Activated CD8-positive, alpha-beta T cell treated with anti-CD3 and anti-CD28 coated beads, Interleukin-2, amount 10 ng/mL, durations not matched to agents 7 days and 5 days (primary cell): ENCODE measurements at regions not wholly inside any gene's neighbourhood (a gene's known extent, or its start where the extent isn't known, plus 50 kb on each side); places are given as distances from the start of the nearest gene placed in this dataset.

Experiments
- ATAC-seq: fragments of 150-1000 bp; cut with Tn5 transposase; one replicate; pipeline ENCODE4 v1.10.0; 2021; ENCODE audit warnings: moderate library complexity
- CTCF ChIA-PET: fragments of 350-600 bp; sonication (Branson Sonifier 250); formaldehyde crosslinking; loops from one replicate; lab custom pipeline; 2021; ENCODE audit warnings: antibody characterized with exemption; lab: Charles Lee
- POLR2A ChIA-PET: fragments of 350-600 bp; sonication (Branson Sonifier 250); formaldehyde crosslinking; loops from one replicate; lab custom pipeline; 2021; ENCODE audit warnings: antibody characterized with exemption; lab: Charles Lee
- DNase-seq: peaks from one replicate; pipeline ENCODE4 v3.0.0-alpha.2; 2020
- H3K27ac Mint-ChIP-seq: one replicate; pipeline ENCODE4 v1.8.0; 2021; ENCODE audit warnings: mild to moderate bottlenecking, mixed read lengths
- H3K27me3 Mint-ChIP-seq: one replicate; pipeline ENCODE4 v1.8.0; 2021; ENCODE audit warnings: low read depth, mixed read lengths
- H3K36me3 Mint-ChIP-seq: one replicate; pipeline ENCODE4 v1.8.0; 2021; ENCODE audit warnings: low read depth, mixed read lengths
- H3K4me1 Mint-ChIP-seq: one replicate; pipeline ENCODE4 v1.8.0; 2021; ENCODE audit warnings: low read depth, mixed read lengths
- H3K4me3 Mint-ChIP-seq: one replicate; pipeline ENCODE4 v1.8.0; 2021; ENCODE audit warnings: mild to moderate bottlenecking, mixed read lengths
- H3K9me3 Mint-ChIP-seq: one replicate; pipeline ENCODE4 v1.8.0; 2022; ENCODE audit warnings: mixed read lengths; ENCODE audit not compliant: insufficient read depth

DNA sequence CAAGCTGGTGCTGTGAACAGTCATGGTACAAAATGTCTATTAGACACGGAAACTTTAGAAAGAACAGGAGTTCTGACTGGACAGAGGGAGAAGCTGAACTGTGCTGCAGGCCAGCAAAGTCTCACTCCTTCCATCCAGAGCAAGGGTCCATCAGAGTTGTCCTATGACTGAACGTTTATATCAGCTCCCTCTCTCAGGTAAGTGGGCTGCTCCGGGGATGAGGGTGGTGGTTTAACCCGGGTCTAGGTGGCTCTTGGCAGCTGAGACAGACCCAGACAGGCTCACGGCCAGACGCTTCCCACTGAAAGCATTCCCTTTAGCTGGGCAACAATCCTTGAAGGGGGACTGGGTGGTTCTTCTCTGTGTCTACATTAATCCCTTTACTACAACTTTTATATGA, 385.0 kb upstream of the SMIM31 start:
- ChIA-PET CTCF (no interaction called here), POLR2A (no interaction called here)
- Mint-ChIP-seq H3K9me3 (no peaks in the 10 kb centered on the region), H3K27ac (no peak overlapping the region), H3K4me3 (no peak overlapping the region), H3K27me3 (no peaks in the 10 kb centered on the region), H3K4me1 (no peaks in the 10 kb centered on the region), H3K36me3 (no peaks in the 10 kb centered on the region)
- ATAC-seq (no peak), DNase-seq (no peak)

DNA sequence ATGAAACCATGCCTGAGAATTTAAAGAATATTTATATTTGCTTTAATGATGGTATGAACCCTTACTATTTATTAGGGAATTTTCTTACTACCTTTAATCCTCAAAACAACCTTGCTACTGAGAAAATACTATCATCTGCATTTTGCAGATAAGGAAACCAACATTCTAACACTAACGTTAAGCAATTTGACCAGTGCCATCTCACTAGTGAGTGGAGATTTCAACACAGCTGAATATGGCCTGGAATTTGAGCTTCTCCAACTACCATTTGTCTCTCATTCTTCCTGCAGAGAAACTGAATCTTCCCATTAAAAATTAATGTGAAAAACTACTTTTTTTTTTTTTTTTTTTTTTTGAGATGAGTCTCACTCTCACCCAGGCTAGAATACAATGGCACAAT, 380.9 kb upstream of the SMIM31 start:
- no peak for ATAC-seq
- H3K36me3 Mint-ChIP-seq, result no peaks in the 10 kb centered on the region
- DNase-seq, result no peak
- no peak overlapping the region for H3K4me3 Mint-ChIP-seq
- POLR2A ChIA-PET, result no interaction called here
- H3K27me3 Mint-ChIP-seq, result no peaks in the 10 kb centered on the region
- CTCF ChIA-PET, result no interaction called here
- no peaks in the 10 kb centered on the region for H3K9me3 Mint-ChIP-seq
- no peak overlapping the region for H3K27ac Mint-ChIP-seq
- H3K4me1 Mint-ChIP-seq, result no peaks in the 10 kb centered on the region

DNA sequence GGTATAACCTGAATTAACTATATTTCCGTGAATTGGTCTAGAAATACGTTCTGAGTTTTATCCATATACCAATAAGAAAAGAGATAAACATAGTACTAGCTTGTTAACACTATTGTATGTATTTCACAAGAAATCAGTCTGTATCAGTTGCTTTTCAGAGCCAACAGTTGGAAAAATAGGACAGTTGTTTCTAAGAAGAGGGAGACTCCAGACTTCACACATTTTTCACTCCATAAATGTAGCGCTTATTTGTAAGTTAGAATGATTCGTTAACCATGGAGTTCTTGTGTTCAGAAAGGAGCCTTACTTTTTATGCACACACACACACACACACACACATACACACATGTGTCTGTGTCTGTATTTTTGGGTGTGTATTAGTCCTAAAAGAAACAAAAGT, 376.7 kb upstream of the SMIM31 start:
- Mint-ChIP-seq H3K27me3 (peaks cover 5% of the 10 kb centered on the region), H3K9me3 (no peaks in the 10 kb centered on the region), H3K27ac (no peak overlapping the region), H3K4me1 (no peaks in the 10 kb centered on the region), H3K4me3 (no peak overlapping the region), H3K36me3 (no peaks in the 10 kb centered on the region)
- DNase-seq, result no peak
- ChIA-PET POLR2A (no interaction called here), CTCF (no interaction called here)
- no peak for ATAC-seq

DNA sequence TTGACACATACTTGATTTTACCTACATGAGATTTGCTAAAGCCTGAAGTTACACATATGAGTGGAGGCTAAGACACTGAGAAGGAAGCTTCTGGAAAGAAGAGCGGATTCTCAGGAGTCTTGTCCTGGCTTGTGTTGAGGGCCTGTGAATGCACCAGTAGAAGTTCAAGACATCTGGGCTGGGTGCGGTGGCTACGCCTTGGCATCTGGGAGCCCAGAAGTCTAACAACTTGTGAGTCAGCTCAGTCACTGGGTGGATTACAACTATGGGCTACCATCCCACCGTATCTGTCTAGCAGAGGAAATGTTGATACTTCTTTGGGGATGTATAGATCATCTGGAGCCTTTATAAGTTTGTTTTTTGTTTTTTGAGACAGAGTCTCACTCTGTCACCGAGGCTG, 375.6 kb upstream of the SMIM31 start:
- H3K9me3 Mint-ChIP-seq, result no peaks in the 10 kb centered on the region
- DNase-seq (no peak), ATAC-seq (no peak)
- peaks cover 15% of the 10 kb centered on the region for H3K27me3 Mint-ChIP-seq
- ChIA-PET CTCF (no interaction called here), POLR2A (no interaction called here)
- H3K4me3 Mint-ChIP-seq, result no peak overlapping the region
- H3K4me1 Mint-ChIP-seq, result no peaks in the 10 kb centered on the region
- no peaks in the 10 kb centered on the region for H3K36me3 Mint-ChIP-seq
- H3K27ac Mint-ChIP-seq, result no peak overlapping the region

DNA sequence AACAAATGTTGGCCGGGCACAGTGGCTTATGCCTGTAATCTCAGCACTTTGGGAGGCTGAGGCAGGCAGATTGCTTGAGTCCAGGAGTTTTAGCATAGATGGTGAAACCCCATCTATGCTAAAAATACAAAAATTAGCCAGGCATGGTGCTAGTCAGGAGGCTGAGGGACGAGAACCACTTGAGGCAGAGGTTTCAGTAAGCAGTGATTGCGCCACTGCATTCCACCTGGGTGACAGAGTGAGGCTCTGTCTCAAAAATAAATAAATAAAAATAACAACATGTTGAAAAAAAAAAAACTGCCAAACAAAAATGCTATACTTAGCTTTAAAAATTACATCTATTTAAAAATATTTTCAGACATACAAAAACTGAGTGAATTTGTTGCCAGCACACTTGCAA, 374.2 kb upstream of the SMIM31 start:
- Mint-ChIP-seq H3K27ac (no peak overlapping the region), H3K4me3 (no peak overlapping the region), H3K36me3 (no peaks in the 10 kb centered on the region), H3K9me3 (no peaks in the 10 kb centered on the region), H3K4me1 (no peaks in the 10 kb centered on the region), H3K27me3 (peaks cover 20% of the 10 kb centered on the region)
- POLR2A ChIA-PET, result no interaction called here
- no peak for ATAC-seq
- CTCF ChIA-PET, result no interaction called here
- no peak for DNase-seq

DNA sequence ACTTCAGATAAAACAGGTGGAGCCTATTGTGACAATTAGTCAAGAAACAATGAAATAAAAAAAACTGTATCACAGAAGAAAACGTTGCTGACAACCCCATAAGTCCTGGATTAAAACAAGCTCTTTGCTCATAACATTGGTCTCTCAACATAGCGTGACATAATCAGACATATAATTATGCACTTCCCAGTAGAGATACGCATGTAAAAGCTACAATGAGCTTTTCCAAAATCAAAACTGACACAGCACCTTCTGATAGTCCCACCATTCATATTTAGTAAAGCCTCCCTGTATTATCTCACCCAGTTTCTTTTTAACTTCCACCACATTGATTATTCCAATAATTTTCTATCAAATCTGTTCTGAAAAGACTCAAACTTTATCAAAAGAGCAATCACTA, 372.1 kb upstream of the SMIM31 start:
- no peak overlapping the region for H3K4me3 Mint-ChIP-seq
- peaks cover 23% of the 10 kb centered on the region for H3K27me3 Mint-ChIP-seq
- no peak for DNase-seq
- ChIA-PET POLR2A (no interaction called here), CTCF (no interaction called here)
- no peaks in the 10 kb centered on the region for H3K9me3 Mint-ChIP-seq
- no peaks in the 10 kb centered on the region for H3K4me1 Mint-ChIP-seq
- no peak overlapping the region for H3K27ac Mint-ChIP-seq
- no peak for ATAC-seq
- H3K36me3 Mint-ChIP-seq, result no peaks in the 10 kb centered on the region

DNA sequence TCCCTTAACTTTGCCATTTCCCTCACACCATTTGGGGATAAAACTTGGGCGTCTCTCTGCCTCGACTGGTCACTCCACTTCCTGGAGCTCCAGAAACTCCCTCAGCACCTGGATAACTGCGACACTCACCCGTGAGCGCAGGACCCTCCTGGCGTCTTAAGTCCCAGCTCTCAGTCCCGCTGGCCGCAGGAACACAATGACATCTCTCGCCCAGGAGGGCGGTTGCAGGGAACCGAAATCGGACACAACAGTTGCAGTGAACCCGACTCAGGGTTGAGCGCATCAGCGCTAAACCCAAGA, 370.9 kb upstream of the SMIM31 start:
- POLR2A ChIA-PET, result no interaction called here
- H3K4me1 Mint-ChIP-seq, result no peaks in the 10 kb centered on the region
- ATAC-seq, result no peak

DNA sequence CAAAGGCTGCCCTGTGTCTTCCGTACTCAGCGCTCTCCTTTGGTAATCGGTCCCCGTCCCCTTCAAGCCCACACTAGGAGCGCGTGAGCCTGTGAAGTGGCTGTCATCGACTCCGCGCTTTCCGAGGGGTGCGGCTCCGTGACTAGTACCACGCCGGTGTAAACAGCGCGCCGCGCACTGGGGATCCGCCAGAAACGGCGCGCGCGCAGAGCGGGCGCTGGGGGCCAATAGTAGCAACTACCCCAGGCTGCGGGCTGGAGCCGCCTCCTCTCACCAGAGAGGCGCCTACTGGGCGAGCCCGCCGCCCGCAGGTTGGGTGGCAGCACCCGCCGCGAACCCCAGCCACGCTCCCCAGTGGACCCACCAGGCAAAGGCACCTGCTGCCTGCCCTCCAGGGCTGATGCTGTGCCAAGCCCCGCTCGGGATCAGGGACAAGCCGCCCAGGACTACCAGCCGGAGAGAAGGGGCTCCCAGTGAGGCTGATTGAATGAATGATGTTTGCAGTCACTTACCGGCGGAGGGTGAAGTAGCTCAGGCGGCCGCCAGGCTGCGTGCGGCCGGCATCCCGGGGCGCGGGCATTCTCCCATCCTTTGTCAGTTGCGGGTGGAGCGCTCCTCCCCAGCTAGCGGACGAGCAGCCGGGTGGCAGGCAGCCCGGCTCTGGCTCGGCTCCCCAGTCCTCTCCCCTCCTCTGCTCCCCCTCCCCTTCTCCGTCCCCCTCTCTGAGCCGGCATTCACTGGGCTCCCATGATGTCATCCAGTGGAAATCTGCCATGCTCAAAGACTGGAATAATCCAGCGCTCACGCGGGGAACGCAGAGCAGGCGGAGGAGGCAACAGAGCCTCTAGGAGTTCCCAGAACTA, 370.3 kb upstream of the SMIM31 start:
- CTCF ChIA-PET, result no interaction called here
- DNase-seq (no peak), ATAC-seq (peak; percentile 44)
- Mint-ChIP-seq H3K4me1 (no peaks in the 10 kb centered on the region), H3K36me3 (no peaks in the 10 kb centered on the region), H3K27me3 (peaks cover 23% of the 10 kb centered on the region), H3K9me3 (no peaks in the 10 kb centered on the region), H3K4me3 (no peak overlapping the region), H3K27ac (no peak overlapping the region)
- POLR2A ChIA-PET, result no interaction called here

More for the DNA sequence above, 370.9 kb upstream of the SMIM31 start:
- no peak for DNase-seq
- Mint-ChIP-seq H3K27ac (no peak overlapping the region), H3K9me3 (no peaks in the 10 kb centered on the region), H3K36me3 (no peaks in the 10 kb centered on the region), H3K4me3 (no peak overlapping the region), H3K27me3 (peaks cover 23% of the 10 kb centered on the region)
- CTCF ChIA-PET, result no interaction called here

DNA sequence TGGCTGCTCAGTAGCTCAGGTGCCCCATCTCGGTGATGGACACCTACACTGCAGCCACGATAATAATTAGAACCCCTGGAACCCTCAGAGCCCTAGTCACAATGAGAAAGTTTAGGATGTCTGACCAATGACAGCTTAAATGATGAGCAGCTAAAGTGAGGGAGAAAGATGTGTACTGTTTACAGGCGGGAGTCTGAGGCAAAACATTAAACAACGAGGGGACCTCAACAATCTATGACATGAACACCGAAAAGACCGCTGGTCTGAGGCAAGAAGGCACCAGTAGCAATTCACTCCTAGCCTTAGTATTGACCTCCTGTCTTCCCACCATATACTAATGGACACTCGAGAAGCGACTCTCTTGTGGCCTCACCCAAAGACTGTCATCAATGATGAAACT, 369.5 kb upstream of the SMIM31 start:
- no peaks in the 10 kb centered on the region for H3K36me3 Mint-ChIP-seq
- no peak overlapping the region for H3K4me3 Mint-ChIP-seq
- ATAC-seq (no peak), DNase-seq (no peak)
- H3K4me1 Mint-ChIP-seq, result no peaks in the 10 kb centered on the region
- H3K27ac Mint-ChIP-seq, result no peak overlapping the region
- ChIA-PET POLR2A (no interaction called here), CTCF (no interaction called here)
- peaks cover 23% of the 10 kb centered on the region for H3K27me3 Mint-ChIP-seq
- H3K9me3 Mint-ChIP-seq, result no peaks in the 10 kb centered on the region

DNA sequence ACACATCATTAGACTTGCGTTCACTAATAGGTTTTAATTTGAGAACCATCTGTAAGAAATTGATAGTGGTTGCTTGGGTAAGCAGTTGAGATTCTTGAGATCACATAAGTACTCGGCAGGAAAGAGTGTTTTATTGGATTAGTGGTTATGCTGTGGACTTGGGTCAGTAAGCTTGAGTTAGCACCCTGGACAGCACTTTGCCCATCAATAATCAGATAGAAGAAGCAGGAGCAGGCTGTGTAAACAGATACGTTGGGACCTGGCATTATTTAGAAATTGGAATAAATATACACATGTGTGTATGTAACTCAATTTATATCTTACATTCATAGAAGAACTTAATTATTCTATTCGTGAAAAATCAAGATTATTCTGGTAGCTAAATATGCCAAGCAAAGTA, 357.5 kb upstream of the SMIM31 start:
- Mint-ChIP-seq H3K9me3 (no peaks in the 10 kb centered on the region), H3K4me3 (no peak overlapping the region), H3K4me1 (no peaks in the 10 kb centered on the region), H3K27ac (no peak overlapping the region), H3K27me3 (no peaks in the 10 kb centered on the region), H3K36me3 (no peaks in the 10 kb centered on the region)
- ATAC-seq (no peak), DNase-seq (no peak)
- ChIA-PET POLR2A (no interaction called here), CTCF (no interaction called here)

DNA sequence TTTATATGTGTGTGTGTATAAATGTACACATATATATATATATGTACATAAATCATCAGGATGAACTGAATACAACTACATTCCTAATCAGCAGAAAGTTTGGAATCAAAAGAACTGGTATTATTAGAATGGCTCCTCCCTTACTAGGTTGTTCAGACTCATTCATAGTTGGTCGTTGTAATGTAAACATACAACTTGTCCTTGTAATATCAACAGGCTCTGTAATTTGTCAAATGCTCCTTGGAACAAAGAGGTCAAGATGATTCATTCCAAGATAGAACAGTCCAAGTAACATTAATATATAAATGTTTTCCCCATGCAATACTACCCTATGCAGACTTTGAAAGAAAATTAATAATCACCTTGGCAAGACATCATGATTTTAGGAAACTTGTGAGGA, 351.4 kb upstream of the SMIM31 start:
- Mint-ChIP-seq H3K27ac (no peak overlapping the region), H3K9me3 (no peaks in the 10 kb centered on the region), H3K4me3 (no peak overlapping the region), H3K4me1 (no peaks in the 10 kb centered on the region), H3K27me3 (no peaks in the 10 kb centered on the region), H3K36me3 (no peaks in the 10 kb centered on the region)
- no peak for DNase-seq
- ChIA-PET CTCF (no interaction called here), POLR2A (no interaction called here)
- ATAC-seq, result no peak

DNA sequence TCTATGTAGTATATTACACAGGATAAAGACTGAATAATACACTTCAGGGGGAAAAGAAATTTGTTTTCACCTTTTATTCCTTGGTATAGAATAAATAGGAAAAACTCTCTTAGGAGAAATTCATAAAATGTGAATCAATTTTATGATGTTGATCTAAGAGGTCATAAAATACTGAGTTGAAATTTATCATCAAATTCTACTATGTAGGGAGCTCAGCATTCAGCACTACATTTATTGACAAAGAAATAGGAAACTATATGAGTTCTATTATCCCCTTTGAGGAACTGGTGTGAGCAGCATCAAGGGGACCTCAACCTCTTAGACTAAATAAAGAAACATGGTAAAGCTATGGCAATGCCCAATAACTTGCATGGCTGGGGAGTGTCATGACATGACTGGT, 348.2 kb upstream of the SMIM31 start:
- Mint-ChIP-seq H3K36me3 (no peaks in the 10 kb centered on the region), H3K4me3 (no peak overlapping the region), H3K27me3 (no peaks in the 10 kb centered on the region), H3K9me3 (no peaks in the 10 kb centered on the region), H3K4me1 (no peaks in the 10 kb centered on the region), H3K27ac (no peak overlapping the region)
- ATAC-seq, result no peak
- ChIA-PET CTCF (no interaction called here), POLR2A (no interaction called here)
- DNase-seq, result no peak

DNA sequence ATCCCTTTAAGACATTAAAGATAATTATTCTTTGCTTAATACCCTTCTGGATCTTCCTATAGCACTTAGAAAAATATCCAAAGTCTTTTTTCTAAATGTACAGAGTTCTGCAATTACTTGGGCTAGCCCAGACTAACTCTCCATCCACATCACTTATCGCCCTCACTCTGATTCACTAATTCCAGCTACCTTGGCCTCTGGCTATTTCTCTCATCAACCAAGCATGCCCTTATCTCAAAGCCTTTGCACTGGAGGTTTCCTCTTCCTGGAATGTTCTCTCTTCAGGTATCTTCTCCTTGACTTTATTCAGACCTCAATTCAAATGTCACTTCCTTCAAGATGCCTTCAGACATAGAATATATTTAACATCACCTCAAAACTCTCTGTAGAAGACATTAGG, 345.1 kb upstream of the SMIM31 start:
- Mint-ChIP-seq H3K4me1 (no peaks in the 10 kb centered on the region), H3K9me3 (no peaks in the 10 kb centered on the region), H3K27ac (no peak overlapping the region), H3K27me3 (no peaks in the 10 kb centered on the region), H3K4me3 (no peak overlapping the region), H3K36me3 (no peaks in the 10 kb centered on the region)
- ATAC-seq, result no peak
- ChIA-PET CTCF (no interaction called here), POLR2A (no interaction called here)
- no peak for DNase-seq
